Astrocyte (in vitro differentiated cells and primary cell): ENCODE measurements at regions not wholly inside any gene's neighbourhood (a gene's known extent, or its start where the extent isn't known, plus 50 kb on each side); places are given as distances from the start of the nearest gene placed in this dataset.

ENCODE experiments used
- DNase-seq: peaks from one replicate; pipeline ENCODE4 v3.0.0-alpha.2; 2010; ENCODE audit warnings: low read depth
- FAIRE-seq: peaks from 2 replicates; lab custom pipeline; 2011; peaks lifted over from hg19 to GRCh38; lab: Jason Lieb, UNC
- H2AFZ ChIP-seq: 2 replicates; pipeline ENCODE4 v1.6.0; 2012; ENCODE audit warnings: low read depth, low read length, inconsistent platforms
- H3K27ac ChIP-seq: 2 replicates; pipeline ENCODE4 v1.5.1; 2011; ENCODE audit warnings: low read depth, low read length, inconsistent platforms
- H3K27me3 ChIP-seq: 2 replicates; pipeline ENCODE4 v1.6.0; 2011; ENCODE audit warnings: low read length, inconsistent platforms; ENCODE audit not compliant: insufficient read depth
- H3K36me3 ChIP-seq: 2 replicates; pipeline ENCODE4 v1.5.1; 2011; ENCODE audit warnings: low read length, inconsistent platforms; ENCODE audit not compliant: insufficient read depth
- H3K4me1 ChIP-seq: 2 replicates; pipeline ENCODE4 v1.5.1; 2011; ENCODE audit warnings: low read length, inconsistent platforms; ENCODE audit not compliant: insufficient read depth
- H3K4me2 ChIP-seq: 2 replicates; pipeline ENCODE4 v1.6.0; 2012; ENCODE audit warnings: low read length, inconsistent platforms
- H3K4me3 ChIP-seq: 2 replicates; pipeline ENCODE4 v1.5.1; 2011; ENCODE audit warnings: low read depth, mild to moderate bottlenecking, low read length, inconsistent platforms; ENCODE audit not compliant: insufficient read depth
- H3K79me2 ChIP-seq: 2 replicates; pipeline ENCODE4 v1.6.0; 2012; ENCODE audit warnings: mild to moderate bottlenecking, low read length, inconsistent platforms; ENCODE audit not compliant: insufficient read depth
- H3K9ac ChIP-seq: 2 replicates; pipeline ENCODE4 v1.6.0; 2012; ENCODE audit warnings: mild to moderate bottlenecking, low read length, inconsistent platforms
- H3K9me3 ChIP-seq: 2 replicates; pipeline ENCODE4 v1.5.1; 2012; ENCODE audit warnings: low read depth, mild to moderate bottlenecking, low read length, inconsistent platforms; ENCODE audit not compliant: insufficient read depth
- H4K20me1 ChIP-seq: 2 replicates; pipeline ENCODE4 v1.6.0; 2012; ENCODE audit warnings: low read length, inconsistent platforms; ENCODE audit not compliant: insufficient read depth
- H3K27ac Mint-ChIP-seq: one replicate; pipeline ENCODE4 v1.8.0; 2021; ENCODE audit warnings: mild to moderate bottlenecking, mixed read lengths; ENCODE audit not compliant: unreplicated experiment
- H3K27me3 Mint-ChIP-seq: one replicate; pipeline ENCODE4 v1.8.0; 2021; ENCODE audit warnings: low read depth, mixed read lengths; ENCODE audit not compliant: unreplicated experiment
- H3K36me3 Mint-ChIP-seq: one replicate; pipeline ENCODE4 v1.8.0; 2021; ENCODE audit warnings: low read depth, mixed read lengths; ENCODE audit not compliant: unreplicated experiment
- H3K4me1 Mint-ChIP-seq: one replicate; pipeline ENCODE4 v1.8.0; 2021; ENCODE audit warnings: low read depth, mixed read lengths; ENCODE audit not compliant: unreplicated experiment
- H3K4me3 Mint-ChIP-seq: one replicate; pipeline ENCODE4 v1.8.0; 2021; ENCODE audit warnings: mild to moderate bottlenecking, moderate library complexity, mixed read lengths; ENCODE audit not compliant: unreplicated experiment
- H3K9me3 Mint-ChIP-seq: one replicate; pipeline ENCODE4 v1.8.0; 2021; ENCODE audit warnings: mild to moderate bottlenecking, mixed read lengths; ENCODE audit not compliant: unreplicated experiment
- CTCF ChIP-seq: IDR thresholded peaks from 2 replicates; pipeline ENCODE4 v1.5.1; 2011; ENCODE audit warnings: low read depth, mild to moderate bottlenecking, inconsistent platforms, low read length, moderate library complexity; ENCODE audit not compliant: insufficient read depth
- EZH2 ChIP-seq: IDR thresholded peaks from 2 replicates; pipeline ENCODE4 v1.6.1; 2012; ENCODE audit warnings: mild to moderate bottlenecking, low read length, inconsistent platforms; ENCODE audit not compliant: insufficient read depth

- H3K79me2 ChIP-seq: no peaks in the 10 kb centered on the region
- H3K4me3 Mint-ChIP-seq: no peak overlapping the region
- H3K36me3 ChIP-seq: no peaks in the 10 kb centered on the region
- no peaks in the 10 kb centered on the region for H4K20me1 ChIP-seq
- no peak overlapping the region for H2AFZ ChIP-seq
- H3K27me3 ChIP-seq: peaks cover 3% of the 10 kb centered on the region
- DNase-seq (no peak), FAIRE-seq (no peak)
- no peak overlapping the region for H3K27ac Mint-ChIP-seq
- H3K4me2 ChIP-seq: no peak overlapping the region
- H3K4me3 ChIP-seq: no peak overlapping the region
- no peak for TF ChIP-seq CTCF
- TF ChIP-seq EZH2: no peak
- H3K4me1 Mint-ChIP-seq: no peaks in the 10 kb centered on the region
- no peak overlapping the region for H3K27ac ChIP-seq
- peaks cover 2% of the 10 kb centered on the region for H3K9me3 Mint-ChIP-seq
- no peaks in the 10 kb centered on the region for H3K36me3 Mint-ChIP-seq
- no peaks in the 10 kb centered on the region for H3K4me1 ChIP-seq
- H3K9me3 ChIP-seq: no peaks in the 10 kb centered on the region
- H3K9ac ChIP-seq: no peak overlapping the region
- H3K27me3 Mint-ChIP-seq: peaks cover 39% of the 10 kb centered on the region
These were observed 330.8 kb downstream of the CYP26B1 start for GRCh38 chr2:71816815-71817214.

- Histone ChIP-seq H2AFZ (no peak overlapping the region), H3K4me1 (no peaks in the 10 kb centered on the region), H4K20me1 (no peaks in the 10 kb centered on the region), H3K36me3 (no peaks in the 10 kb centered on the region), H3K9ac (no peak overlapping the region), H3K27me3 (peaks cover 3% of the 10 kb centered on the region), H3K4me3 (no peak overlapping the region), H3K9me3 (peaks cover 4% of the 10 kb centered on the region), H3K79me2 (no peaks in the 10 kb centered on the region), H3K4me2 (no peak overlapping the region), H3K27ac (no peak overlapping the region)
- peaks cover 47% of the 10 kb centered on the region for H3K27me3 Mint-ChIP-seq
- peaks cover 2% of the 10 kb centered on the region for H3K9me3 Mint-ChIP-seq
- no peaks in the 10 kb centered on the region for H3K36me3 Mint-ChIP-seq
- H3K4me3 Mint-ChIP-seq: no peak overlapping the region
- H3K27ac Mint-ChIP-seq: no peak overlapping the region
- TF ChIP-seq EZH2 (no peak), CTCF (no peak)
- no peaks in the 10 kb centered on the region for H3K4me1 Mint-ChIP-seq
- no peak for FAIRE-seq
- DNase-seq: no peak
These were observed 331.8 kb downstream of the CYP26B1 start for GRCh38 chr2:71815701-71816474.

GRCh38 chr2:71814885-71815284, 332.8 kb downstream of the CYP26B1 start:
- Histone ChIP-seq H3K79me2 (no peaks in the 10 kb centered on the region), H3K9me3 (peaks cover 4% of the 10 kb centered on the region), H2AFZ (no peak overlapping the region), H3K4me2 (no peak overlapping the region), H3K27ac (no peak overlapping the region), H3K9ac (no peak overlapping the region), H3K4me1 (no peaks in the 10 kb centered on the region), H4K20me1 (no peaks in the 10 kb centered on the region), H3K27me3 (peaks cover 3% of the 10 kb centered on the region), H3K4me3 (no peak overlapping the region), H3K36me3 (no peaks in the 10 kb centered on the region)
- DNase-seq (no peak), FAIRE-seq (peak; percentile 13)
- peaks cover 2% of the 10 kb centered on the region for H3K9me3 Mint-ChIP-seq
- H3K27me3 Mint-ChIP-seq: peaks cover 52% of the 10 kb centered on the region
- H3K27ac Mint-ChIP-seq: no peak overlapping the region
- H3K4me1 Mint-ChIP-seq: no peaks in the 10 kb centered on the region
- H3K36me3 Mint-ChIP-seq: no peaks in the 10 kb centered on the region
- H3K4me3 Mint-ChIP-seq: no peak overlapping the region
- TF ChIP-seq EZH2 (no peak), CTCF (no peak)
